Stimulated activated CD4-positive, alpha-beta T cell treated with anti-CD3 and anti-CD28 coated beads, Interleukin-15, amount 100 ng/mL, for 1 hour (primary cell): ENCODE measurements at regions not wholly inside any gene's neighbourhood (a gene's known extent, or its start where the extent isn't known, plus 50 kb on each side); places are given as distances from the start of the nearest gene placed in this dataset.
"Not testable (repeated sequence)": the region's sequence is repeated elsewhere in the genome, so short reads cannot be mapped to it uniquely, and the experiment has no call there.

Experiments used
- DNase-seq, 2 donors: peaks; one replicate each; pipeline ENCODE4 v3.0.0-alpha.2; 2020; ENCODE audit warnings: low read depth in 1 of 2, low spot score in 1 of 2

GRCh38 chr13:76663592-76664335, 222.4 kb downstream of the KCTD12 start:
- no peak for DNase-seq

- DNase-seq = not testable (repeated sequence)
Measured at GRCh38 chr13:76659074-76659473, 227.1 kb downstream of the KCTD12 start.

- no peak for DNase-seq
Measured at GRCh38 chr13:76656500-76656899, 229.7 kb downstream of the KCTD12 start.

GRCh38 chr13:76656056-76656455, 230.1 kb downstream of the KCTD12 start:
- DNase-seq = no peak

DNA sequence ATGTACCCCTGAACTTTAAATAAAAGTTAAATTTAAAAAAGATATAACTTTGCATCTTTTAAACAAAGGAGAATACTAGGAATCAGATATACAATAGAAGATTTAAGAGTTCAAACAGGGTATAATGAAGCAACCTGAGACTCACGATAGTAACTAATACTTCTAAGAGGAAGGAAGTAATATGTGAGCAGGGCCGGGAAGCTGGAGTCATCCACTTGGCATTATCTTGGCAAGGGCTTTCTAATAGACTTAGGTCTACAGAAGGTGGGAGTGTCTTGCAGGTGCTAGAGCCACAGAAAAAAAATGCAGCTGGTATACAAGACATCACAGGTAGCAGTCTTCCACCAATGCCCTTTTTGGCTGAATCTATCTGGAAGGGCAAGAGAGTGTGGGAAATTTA, 231.9 kb downstream of the KCTD12 start:
- DNase-seq = no peak

DNA sequence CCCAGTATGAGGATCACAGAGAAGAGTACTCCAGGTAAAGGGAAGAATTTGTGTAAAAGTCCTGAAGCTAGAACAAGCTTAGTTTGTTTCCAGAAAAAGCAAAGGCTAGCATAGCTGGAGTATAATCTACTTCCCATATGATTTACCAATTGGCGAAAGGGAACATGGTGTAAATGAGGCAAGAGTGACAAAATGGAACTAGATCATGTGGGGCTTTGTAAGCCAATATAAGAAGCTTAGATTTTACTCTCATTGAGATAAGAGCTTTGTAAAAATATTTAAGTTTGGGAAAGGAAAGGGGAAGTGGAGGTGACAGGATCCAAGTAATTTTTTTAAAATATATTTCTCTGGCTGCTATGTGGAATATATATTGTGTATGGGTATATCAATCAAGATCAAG, 234.9 kb downstream of the KCTD12 start:
- DNase-seq = no peak

GRCh38 chr13:76647550-76647949, 238.7 kb downstream of the KCTD12 start:
- DNase-seq = no peak

DNA sequence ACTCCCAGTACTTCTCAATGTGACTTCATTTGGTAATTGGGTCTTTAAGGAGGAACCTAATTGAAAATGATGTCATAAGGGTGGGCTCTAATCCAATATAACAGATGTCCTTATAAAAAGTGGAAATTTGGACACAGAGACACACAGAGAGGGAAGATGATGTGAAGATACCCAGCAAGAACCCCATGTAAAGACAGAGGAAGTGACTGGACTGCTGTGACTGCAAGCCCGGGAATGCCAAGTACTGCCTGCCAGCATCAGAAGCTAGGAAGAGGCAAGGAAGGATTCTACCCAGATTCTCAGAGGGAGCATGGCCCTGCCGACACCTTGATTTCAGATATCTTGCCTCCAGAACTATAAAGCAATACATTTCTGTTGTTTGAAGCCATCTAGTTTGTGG, 239.3 kb downstream of the KCTD12 start:
- no peak for DNase-seq

GRCh38 chr13:76645632-76646031, 240.6 kb downstream of the KCTD12 start:
- DNase-seq = no peak

GRCh38 chr13:76644906-76645305, 241.3 kb downstream of the KCTD12 start:
- no peak for DNase-seq

GRCh38 chr13:76643596-76643995, 242.6 kb downstream of the KCTD12 start:
- DNase-seq = no peak

DNA sequence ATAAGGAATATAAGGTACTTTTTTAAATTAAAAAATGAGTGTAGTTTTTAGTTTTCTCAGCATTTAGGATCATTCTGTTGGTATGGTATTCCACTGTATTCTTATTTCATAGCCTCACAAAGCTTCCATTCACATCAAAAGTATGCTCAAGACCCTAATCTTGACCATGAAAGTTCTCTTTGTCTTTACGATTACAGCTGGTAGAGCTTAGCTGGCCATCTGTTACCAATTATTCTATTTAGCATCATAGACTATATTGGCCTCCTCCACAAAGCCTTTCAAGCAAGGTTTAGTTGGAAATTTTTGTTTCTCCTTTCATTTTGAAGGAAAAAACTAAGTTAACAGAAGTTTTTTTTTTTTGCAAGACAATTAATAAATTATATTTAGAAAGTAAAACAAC, 245.1 kb downstream of the KCTD12 start:
- DNase-seq = no peak

DNA sequence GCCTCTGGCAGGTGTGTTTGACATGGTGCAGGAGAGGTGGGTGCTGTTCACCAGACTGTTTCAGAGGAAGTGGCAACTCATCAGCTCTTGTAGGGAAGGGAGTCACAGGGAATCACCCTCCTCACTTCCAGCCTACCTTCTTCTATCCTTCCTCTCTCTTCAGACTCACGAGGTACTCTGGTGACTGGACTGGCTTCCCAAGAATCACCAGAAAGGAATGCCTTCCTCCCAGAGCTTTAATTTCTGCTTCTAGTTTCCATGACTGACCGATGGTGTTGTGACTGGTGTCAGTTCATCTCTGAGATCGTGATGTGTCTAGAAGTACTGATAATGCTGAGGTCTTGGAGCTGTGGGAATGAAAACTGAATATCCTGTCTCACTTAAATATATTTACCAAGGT, 247.3 kb downstream of the KCTD12 start:
- DNase-seq = no peak

GRCh38 chr13:76638181-76638580, 248.0 kb downstream of the KCTD12 start:
- no peak for DNase-seq

GRCh38 chr13:76637641-76638141, 248.5 kb downstream of the KCTD12 start:
- no peak for DNase-seq

- no peak for DNase-seq
Measured at GRCh38 chr13:76636829-76637228, 249.4 kb downstream of the KCTD12 start.

GRCh38 chr13:76635232-76636230, 250.7 kb downstream of the KCTD12 start:
- DNase-seq = no peak

DNA sequence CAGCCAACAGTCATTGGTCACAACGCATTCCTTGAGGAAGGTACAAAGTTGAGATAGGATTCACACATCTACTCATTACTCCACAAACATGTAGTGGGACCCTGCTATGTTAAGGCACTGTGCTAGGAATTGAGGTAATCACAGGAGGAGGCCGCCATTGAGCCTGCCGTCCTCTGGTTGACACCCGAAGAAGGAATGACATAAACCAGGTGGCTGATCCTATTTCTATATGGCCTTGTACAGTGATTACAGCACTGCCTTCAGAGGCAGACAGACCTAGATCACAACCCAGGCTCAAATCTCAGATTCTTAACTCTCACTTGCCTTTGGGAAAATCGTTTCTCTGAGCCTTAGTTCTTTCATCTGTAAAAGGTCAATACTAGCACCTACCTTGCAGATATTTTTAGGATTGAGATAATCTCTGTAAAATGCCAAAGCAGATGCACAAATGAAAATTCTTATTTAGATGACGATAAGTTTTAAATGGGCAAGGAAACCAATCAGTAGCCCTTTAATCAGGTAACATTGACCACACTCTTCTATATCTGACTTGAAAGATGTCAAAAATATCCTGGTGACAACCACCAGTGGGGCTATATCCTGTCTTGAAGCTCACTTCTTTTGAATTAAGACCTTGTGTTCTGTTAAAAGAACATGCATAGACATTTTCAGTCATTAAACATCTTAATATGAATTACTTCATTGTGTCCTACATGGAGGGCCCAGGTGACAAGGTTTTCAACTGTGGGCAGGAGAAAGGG, 251.6 kb downstream of the KCTD12 start:
- no peak for DNase-seq

DNA sequence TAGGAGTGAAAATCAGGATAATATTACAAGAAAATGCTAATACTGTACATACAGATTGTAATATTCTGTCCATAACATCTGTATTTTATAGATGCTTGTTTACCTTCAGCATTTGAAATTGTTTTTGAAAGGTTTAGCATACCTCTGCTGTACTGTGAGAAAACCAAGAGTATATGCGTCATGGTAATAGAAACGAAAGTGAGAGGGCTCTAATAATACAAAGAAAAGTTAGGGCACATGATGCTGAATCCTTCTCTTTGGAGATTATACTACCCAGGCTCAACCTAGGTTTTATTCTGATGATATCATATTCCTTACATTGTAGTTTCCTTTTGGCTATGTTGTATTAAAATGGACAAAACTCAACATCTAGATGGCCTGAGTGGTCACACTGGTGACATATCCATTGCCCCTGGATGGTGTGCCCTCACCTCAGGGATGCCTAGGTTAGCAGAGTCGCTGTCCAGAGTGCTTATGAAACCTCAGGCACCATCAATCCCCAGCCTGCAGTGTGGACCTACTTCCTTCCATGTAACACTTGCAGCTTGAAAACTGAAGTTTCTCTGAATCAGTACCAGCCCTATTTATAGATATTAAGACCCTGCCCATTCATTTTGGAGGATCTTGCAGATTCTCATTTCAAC, 253.7 kb downstream of the KCTD12 start:
- no peak for DNase-seq

DNA sequence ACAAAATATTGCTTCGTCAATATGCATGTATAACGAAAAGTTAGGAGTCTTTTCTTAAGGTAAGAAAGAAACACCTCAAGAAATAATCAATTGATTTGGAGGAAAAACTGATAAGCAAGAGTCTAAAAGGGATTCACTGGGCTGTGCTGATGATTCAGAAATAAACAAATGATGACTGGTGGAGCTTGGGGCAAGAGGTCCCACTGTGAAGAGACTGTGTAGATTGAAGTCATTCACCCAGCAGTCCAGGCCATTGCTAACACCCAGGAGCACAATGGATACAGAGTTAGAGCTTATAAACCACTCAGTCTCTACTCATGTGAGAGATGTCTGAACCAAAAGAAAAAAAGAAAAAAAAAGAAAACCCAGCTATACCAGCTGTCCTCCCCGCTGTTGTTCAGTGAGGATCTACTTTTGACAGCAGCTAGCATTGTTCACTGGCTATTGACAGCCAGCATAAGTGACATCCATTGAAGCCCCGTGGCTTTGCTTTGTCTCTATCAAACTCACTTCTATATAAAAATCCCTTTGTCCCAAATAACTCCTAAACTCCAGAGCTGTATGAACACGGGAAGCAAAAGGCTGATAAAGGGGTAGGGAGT, 255.5 kb downstream of the KCTD12 start:
- DNase-seq = no peak
